ENCODE measurements at regions not wholly inside any gene's neighbourhood (a gene's known extent, or its start where the extent isn't known, plus 50 kb on each side); places are given as distances from the start of the nearest gene placed in this dataset.

DNA sequence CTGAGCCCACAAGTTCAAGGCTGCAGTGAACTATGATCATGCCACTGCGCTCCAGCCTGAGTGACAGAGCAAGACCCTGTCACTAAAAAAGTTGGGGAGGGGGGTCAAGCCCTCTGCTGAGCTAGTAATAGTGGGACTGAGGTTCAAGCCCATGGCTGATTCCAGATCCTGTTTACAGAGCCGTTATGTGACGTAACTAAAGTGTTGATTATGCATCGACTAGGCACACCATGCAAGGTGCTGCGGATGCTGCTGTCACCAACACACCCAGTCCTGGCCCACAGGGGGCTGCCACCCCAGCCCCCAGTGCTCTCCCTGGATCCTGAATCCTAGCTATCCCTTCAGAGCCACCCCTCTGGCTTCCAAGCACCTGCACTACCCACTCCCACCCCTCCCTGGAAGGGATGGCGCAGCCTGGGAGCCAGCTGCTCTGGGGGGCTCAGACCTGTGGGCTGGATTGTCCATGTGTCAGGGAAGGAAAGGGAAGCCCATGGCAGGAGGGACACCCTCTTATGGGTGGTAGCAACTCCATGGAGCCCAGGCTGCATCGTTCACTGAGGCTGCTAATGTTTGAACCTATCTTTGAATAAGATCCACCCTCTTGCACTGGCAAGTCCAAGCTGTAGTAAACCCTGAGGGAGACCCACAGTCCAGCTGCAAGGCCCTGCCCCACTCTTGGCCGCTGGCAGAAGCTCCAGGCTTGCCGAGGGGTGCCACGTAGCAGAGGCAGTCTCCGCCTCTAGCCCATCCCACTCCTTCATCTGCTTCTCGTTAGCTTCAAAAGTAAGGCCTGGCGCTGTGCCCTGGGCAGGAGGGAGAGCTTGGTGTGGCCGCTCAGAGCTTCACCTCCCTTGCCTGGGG is 95.0 kb downstream of the SNX5 start (continued):
- no peak for TF ChIP-seq FOXK2 (IDR thresholded peaks at IDR 0.05)
- TF ChIP-seq, protein P1, sequence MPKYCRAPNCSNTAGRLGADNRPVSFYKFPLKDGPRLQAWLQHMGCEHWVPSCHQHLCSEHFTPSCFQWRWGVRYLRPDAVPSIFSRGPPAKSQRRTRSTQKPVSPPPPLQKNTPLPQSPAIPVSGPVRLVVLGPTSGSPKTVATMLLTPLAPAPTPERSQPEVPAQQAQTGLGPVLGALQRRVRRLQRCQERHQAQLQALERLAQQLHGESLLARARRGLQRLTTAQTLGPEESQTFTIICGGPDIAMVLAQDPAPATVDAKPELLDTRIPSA (CRISPR knock-in tag; IDR thresholded peaks at IDR 0.05; ENCODE audit: borderline replicate concordance) = no peak
- no peak for TF ChIP-seq SOX6 (IDR thresholded peaks at IDR 0.05)
- peak; percentile 52 for TF ChIP-seq SOX6 (CRISPR knock-in tag; IDR thresholded peaks at IDR 0.05)
- TF ChIP-seq, protein P2, sequence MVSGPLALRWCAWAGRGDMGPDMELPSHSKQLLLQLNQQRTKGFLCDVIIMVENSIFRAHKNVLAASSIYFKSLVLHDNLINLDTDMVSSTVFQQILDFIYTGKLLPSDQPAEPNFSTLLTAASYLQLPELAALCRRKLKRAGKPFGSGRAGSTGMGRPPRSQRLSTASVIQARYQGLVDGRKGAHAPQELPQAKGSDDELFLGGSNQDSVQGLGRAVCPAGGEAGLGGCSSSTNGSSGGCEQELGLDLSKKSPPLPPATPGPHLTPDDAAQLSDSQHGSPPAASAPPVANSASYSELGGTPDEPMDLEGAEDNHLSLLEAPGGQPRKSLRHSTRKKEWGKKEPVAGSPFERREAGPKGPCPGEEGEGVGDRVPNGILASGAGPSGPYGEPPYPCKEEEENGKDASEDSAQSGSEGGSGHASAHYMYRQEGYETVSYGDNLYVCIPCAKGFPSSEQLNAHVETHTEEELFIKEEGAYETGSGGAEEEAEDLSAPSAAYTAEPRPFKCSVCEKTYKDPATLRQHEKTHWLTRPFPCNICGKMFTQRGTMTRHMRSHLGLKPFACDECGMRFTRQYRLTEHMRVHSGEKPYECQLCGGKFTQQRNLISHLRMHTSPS (CRISPR knock-in tag; IDR thresholded peaks at IDR 0.05; ENCODE audit: low read depth) = peak; percentile 87
- 0 out of 2 replicates have a peak, but pooled peaks have one; percentile 55 for TF ChIP-seq AKAP8 (CRISPR knock-in tag; IDR thresholded peaks at IDR 0.05)
- 0 out of 2 replicates have a peak, but pooled peaks have one; percentile 54 for TF ChIP-seq ZNF230 (CRISPR knock-in tag; IDR thresholded peaks at IDR 0.05)
- TF ChIP-seq, protein P3, sequence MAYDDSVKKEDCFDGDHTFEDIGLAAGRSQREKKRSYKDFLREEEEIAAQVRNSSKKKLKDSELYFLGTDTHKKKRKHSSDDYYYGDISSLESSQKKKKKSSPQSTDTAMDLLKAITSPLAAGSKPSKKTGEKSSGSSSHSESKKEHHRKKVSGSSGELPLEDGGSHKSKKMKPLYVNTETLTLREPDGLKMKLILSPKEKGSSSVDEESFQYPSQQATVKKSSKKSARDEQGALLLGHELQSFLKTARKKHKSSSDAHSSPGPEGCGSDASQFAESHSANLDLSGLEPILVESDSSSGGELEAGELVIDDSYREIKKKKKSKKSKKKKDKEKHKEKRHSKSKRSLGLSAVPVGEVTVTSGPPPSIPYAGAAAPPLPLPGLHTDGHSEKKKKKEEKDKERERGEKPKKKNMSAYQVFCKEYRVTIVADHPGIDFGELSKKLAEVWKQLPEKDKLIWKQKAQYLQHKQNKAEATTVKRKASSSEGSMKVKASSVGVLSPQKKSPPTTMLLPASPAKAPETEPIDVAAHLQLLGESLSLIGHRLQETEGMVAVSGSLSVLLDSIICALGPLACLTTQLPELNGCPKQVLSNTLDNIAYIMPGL (CRISPR knock-in tag; IDR thresholded peaks at IDR 0.05; ENCODE audit: borderline replicate concordance in 1 of 2, low read depth in 1 of 2) = peak; percentile 7 to 44; a peak in 2 of 4 replicates
- 0 out of 2 replicates have a peak, but pooled peaks have one; percentile 42 for TF ChIP-seq ZNF616 (CRISPR knock-in tag; IDR thresholded peaks at IDR 0.05; ENCODE audit: low read depth)
- peak; percentile 14; the same call in 1 of the 2 replicates for TF ChIP-seq ZNF296 (CRISPR knock-in tag; conservative IDR thresholded peaks at IDR 0.05)
- peak; percentile 56 for TF ChIP-seq HOXA3 (CRISPR knock-in tag; IDR thresholded peaks at IDR 0.05)
- TF ChIP-seq FOXA1 (IDR thresholded peaks at IDR 0.05) = no peak
- TF ChIP-seq FOXA1 (CRISPR knock-in tag; IDR thresholded peaks at IDR 0.05) = peak; percentile 85
- TF ChIP-seq, protein P4, sequence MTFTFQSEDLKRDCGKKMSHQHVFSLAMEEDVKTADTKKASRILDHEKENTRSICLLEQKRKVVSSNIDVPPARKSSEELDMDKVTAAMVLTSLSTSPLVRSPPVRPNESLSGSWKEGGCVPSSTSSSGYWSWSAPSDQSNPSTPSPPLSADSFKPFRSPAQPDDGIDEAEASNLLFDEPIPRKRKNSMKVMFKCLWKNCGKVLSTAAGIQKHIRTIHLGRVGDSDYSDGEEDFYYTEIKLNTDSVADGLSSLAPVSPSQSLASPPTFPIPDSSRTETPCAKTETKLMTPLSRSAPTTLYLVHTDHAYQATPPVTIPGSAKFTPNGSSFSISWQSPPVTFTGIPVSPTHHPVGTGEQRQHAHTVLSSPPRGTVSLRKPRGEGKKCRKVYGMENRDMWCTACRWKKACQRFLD (CRISPR knock-in tag; IDR thresholded peaks at IDR 0.05; ENCODE audit: borderline replicate concordance) = no peak
- no peak for TF ChIP-seq ZNF816 (CRISPR knock-in tag; IDR thresholded peaks at IDR 0.05; ENCODE audit: borderline replicate concordance)
- peak; percentile 51 for TF ChIP-seq SAP130 (CRISPR knock-in tag; IDR thresholded peaks at IDR 0.05; ENCODE audit: low read depth)
- TF ChIP-seq ZKSCAN8 (CRISPR knock-in tag; IDR thresholded peaks at IDR 0.05; ENCODE audit: borderline replicate concordance) = 0 out of 2 replicates have a peak, but pooled peaks have one; percentile 1
- TF ChIP-seq, protein P5, sequence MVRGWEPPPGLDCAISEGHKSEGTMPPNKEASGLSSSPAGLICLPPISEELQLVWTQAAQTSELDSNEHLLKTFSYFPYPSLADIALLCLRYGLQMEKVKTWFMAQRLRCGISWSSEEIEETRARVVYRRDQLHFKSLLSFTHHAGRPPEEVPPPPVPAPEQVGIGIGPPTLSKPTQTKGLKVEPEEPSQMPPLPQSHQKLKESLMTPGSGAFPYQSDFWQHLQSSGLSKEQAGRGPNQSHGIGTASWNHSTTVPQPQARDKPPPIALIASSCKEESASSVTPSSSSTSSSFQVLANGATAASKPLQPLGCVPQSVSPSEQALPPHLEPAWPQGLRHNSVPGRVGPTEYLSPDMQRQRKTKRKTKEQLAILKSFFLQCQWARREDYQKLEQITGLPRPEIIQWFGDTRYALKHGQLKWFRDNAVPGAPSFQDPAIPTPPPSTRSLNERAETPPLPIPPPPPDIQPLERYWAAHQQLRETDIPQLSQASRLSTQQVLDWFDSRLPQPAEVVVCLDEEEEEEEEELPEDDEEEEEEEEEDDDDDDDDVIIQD (CRISPR knock-in tag; IDR thresholded peaks at IDR 0.05; ENCODE audit: low read depth) = peak; percentile 11; the same call in 1 of the 2 replicates

Data from HepG2 (cell line).